ENCODE measurements at regions not wholly inside any gene's neighbourhood (a gene's known extent, or its start where the extent isn't known, plus 50 kb on each side); places are given as distances from the start of the nearest gene placed in this dataset.

- TF ChIP-seq CTCF (IDR thresholded peaks at IDR 0.05): no peak
These were observed 210.9 kb upstream of the HTR2C start for GRCh38 chrX:114372937-114373336.

- TF ChIP-seq CTCF (IDR thresholded peaks at IDR 0.05): no peak
These were observed 193.6 kb upstream of the HTR2C start for GRCh38 chrX:114390251-114390796.

Measured in LNCAP (cell line).